KOPT-K1 (cell line): ENCODE measurements at regions not wholly inside any gene's neighbourhood (a gene's known extent, or its start where the extent isn't known, plus 50 kb on each side); places are given as distances from the start of the nearest gene placed in this dataset.
"Not testable (repeated sequence)": the region's sequence is repeated elsewhere in the genome, so short reads cannot be mapped to it uniquely, and the experiment has no call there.

Source experiments
- H3K27ac ChIP-seq: fragments of 200-600 bp; sonication (generic); 2 replicates; pipeline ENCODE4 v1.5.1; 2016; ENCODE audit warnings: antibody characterized with exemption, mild to moderate bottlenecking, low read depth, low read length; ENCODE audit not compliant: poor library complexity, severe bottlenecking
- H3K36me3 ChIP-seq: fragments of 200-600 bp; sonication (generic); 2 replicates; pipeline ENCODE4 v1.5.1; 2017; ENCODE audit warnings: antibody characterized with exemption, mild to moderate bottlenecking, low read length, moderate library complexity; ENCODE audit not compliant: insufficient read depth
- H3K9me3 ChIP-seq: fragments of 200-600 bp; sonication (generic); 2 replicates; pipeline ENCODE4 v1.5.1; 2017; ENCODE audit warnings: antibody characterized with exemption, low read length, mild to moderate bottlenecking; ENCODE audit not compliant: insufficient read depth, poor library complexity, severe bottlenecking

DNA sequence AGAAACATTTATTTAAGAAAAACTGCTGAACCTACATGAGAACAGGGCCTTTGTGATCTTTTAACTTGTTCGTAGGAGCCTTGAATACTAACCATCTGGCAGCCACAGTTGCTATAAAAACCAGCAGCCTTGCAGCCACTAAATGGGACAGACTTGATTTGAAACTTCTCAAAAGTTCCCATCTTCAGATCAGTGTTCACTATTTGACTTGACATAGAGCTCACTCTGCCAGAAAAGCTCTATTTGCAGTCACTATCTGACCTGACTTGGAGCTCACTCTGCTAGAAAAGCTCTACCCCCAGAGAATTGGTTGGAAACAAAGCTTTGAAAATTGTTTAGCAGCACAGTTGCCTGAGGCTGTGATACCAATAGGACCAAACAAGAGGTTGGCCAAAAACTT, 119.3 kb upstream of the F13A1 start:
- no peaks in the 10 kb centered on the region for H3K36me3 ChIP-seq
- no peaks in the 10 kb centered on the region for H3K9me3 ChIP-seq
- H3K27ac ChIP-seq: no peak overlapping the region

- H3K36me3 ChIP-seq: no peaks in the 10 kb centered on the region
- H3K9me3 ChIP-seq: no peaks in the 10 kb centered on the region
- H3K27ac ChIP-seq: no peak overlapping the region
Measured at GRCh38 chr6:6452002-6452401, 131.5 kb upstream of the F13A1 start.

GRCh38 chr6:6453186-6453585, 132.7 kb upstream of the F13A1 start:
- Histone ChIP-seq H3K9me3 (no peaks in the 10 kb centered on the region), H3K36me3 (no peaks in the 10 kb centered on the region), H3K27ac (no peak overlapping the region)

DNA sequence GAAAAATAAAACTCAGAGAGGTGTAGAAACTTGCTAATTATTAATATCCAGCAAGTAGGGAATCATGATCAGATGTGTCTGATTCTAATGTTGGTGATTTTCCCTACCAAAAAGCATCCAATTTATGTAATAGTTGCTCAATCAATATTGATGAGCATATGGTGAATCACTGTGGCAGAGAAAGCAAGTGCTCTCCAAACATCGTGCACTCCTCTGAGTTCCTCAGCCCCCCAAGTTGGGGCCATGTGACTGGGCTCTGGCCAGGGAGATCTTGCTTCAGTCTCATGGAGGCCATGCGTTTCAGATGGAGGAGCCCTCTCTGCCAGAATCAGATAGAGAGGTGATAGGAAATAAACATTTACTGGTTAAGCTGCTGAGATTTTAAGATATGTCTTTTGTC, 133.2 kb upstream of the LY86 start:
- no peaks in the 10 kb centered on the region for H3K36me3 ChIP-seq
- H3K27ac ChIP-seq: no peak overlapping the region
- H3K9me3 ChIP-seq: no peaks in the 10 kb centered on the region

DNA sequence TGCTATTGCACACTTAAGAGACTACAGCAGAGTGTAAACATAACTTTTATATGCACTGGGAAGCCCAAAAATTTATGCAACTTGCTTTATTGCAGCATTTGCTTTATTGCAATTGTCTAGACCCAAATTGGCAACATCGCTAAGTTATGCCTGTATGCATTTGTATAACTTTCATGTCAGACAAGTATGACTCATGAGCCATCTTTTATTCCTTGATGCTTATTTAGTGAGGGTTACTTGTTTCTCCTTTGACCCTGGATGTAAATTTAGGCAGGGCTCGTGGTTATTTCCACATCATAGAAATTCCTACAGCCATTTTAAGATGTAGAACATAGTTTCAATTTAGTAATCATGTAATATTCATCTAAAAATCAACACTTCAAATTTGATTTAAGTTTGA, 130.3 kb upstream of the LY86 start:
- H3K27ac ChIP-seq: no peak overlapping the region
- H3K36me3 ChIP-seq: no peaks in the 10 kb centered on the region
- H3K9me3 ChIP-seq: no peaks in the 10 kb centered on the region

GRCh38 chr6:6459963-6460362, 128.6 kb upstream of the LY86 start:
- H3K9me3 ChIP-seq, H3K36me3 ChIP-seq, H3K27ac ChIP-seq: not testable (repeated sequence)

GRCh38 chr6:6460416-6460815, 128.1 kb upstream of the LY86 start:
- Histone ChIP-seq H3K27ac (no peak overlapping the region), H3K9me3 (no peaks in the 10 kb centered on the region), H3K36me3 (no peaks in the 10 kb centered on the region)

DNA sequence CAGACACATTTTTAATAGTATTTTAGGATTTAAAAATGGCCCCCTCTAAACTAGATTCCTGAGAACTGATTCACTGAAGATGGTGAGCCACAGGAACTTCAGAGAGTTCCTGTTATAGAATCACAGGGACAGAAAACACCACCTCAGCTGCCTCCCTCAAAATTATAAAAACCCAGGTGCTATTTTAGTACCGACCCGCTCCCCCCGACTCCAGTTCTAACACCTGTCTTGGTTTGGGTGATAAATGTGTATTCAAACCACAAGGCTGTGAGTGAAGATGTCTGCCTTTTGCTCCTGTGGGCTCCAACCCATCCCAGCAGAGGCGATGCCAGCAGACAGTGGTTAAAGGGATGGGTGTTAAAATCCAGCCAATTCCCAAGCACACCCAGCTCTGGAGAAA, 127.4 kb upstream of the LY86 start:
- H3K9me3 ChIP-seq: no peaks in the 10 kb centered on the region
- no peaks in the 10 kb centered on the region for H3K36me3 ChIP-seq
- no peak overlapping the region for H3K27ac ChIP-seq

- Histone ChIP-seq H3K9me3 (no peaks in the 10 kb centered on the region), H3K27ac (no peak overlapping the region), H3K36me3 (no peaks in the 10 kb centered on the region)
Measured at GRCh38 chr6:6466967-6467761, 121.4 kb upstream of the LY86 start.

- H3K9me3 ChIP-seq: no peaks in the 10 kb centered on the region
- H3K36me3 ChIP-seq: no peaks in the 10 kb centered on the region
- H3K27ac ChIP-seq: no peak overlapping the region
Measured at GRCh38 chr6:6469074-6469473, 119.4 kb upstream of the LY86 start.

- Histone ChIP-seq H3K27ac (no peak overlapping the region), H3K9me3 (no peaks in the 10 kb centered on the region), H3K36me3 (no peaks in the 10 kb centered on the region)
Measured at GRCh38 chr6:6470123-6470522, 118.4 kb upstream of the LY86 start.

- H3K36me3 ChIP-seq: no peaks in the 10 kb centered on the region
- no peak overlapping the region for H3K27ac ChIP-seq
- no peaks in the 10 kb centered on the region for H3K9me3 ChIP-seq
Measured at GRCh38 chr6:6471276-6471675, 117.2 kb upstream of the LY86 start.

DNA sequence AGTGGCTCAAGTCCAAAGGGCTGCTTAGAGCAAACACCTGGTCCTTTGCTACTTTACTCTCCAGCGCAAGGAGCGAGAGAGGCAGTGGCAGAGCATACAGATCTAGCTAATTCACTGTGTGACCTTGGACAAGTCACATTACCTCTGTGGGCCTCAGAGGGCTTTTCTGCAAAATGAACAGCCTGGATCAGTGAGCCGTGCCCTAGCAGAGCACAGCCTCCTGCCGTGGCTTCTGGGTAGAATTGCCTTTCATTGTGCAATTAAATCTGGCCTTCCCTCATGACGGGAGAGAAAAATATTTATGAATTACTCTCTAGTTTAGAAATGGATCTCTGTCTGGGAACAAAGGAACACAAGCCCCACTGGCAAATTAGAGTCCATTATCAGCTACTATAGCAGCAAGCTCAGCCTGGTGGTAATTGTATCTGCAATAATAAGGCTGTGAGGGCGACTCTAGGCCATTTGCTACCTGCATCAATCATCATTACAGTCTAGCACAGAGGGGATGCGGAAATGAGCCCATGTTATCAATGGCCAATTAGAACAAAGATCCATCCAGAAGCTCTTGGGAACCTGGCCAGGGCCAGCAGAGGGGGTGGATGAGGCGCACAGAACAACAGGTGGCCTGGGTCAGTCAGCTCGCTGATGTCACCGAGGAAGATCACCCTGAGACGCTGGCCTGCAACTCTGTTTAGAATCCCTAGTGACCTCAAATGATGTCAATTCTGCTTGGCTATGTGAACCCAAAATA, 114.2 kb upstream of the LY86 start:
- no peaks in the 10 kb centered on the region for H3K36me3 ChIP-seq
- no peak overlapping the region for H3K27ac ChIP-seq

DNA sequence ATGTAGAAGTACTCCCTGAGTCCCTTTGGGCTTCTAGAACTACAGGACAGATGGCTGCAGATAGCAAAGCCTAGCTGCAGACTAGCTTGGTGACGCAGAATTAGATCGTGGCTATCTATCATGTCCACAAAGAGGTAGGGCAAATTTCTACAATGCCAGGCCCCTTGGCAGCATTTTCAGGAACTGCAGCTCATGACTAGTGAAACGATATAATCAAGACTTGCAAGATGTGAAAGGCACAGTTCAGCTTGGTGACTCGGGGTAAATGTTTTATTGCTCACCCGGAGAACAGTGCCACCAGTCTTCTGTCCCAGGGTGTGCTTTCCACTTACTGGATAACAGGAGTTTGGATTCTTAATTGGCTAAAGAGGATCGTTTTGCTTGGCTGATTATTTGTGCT, 108.7 kb upstream of the LY86 start:
- Histone ChIP-seq H3K9me3 (peaks cover 7% of the 10 kb centered on the region), H3K36me3 (no peaks in the 10 kb centered on the region)

More for the DNA sequence above, 114.2 kb upstream of the LY86 start:
- H3K9me3 ChIP-seq: no peaks in the 10 kb centered on the region

DNA sequence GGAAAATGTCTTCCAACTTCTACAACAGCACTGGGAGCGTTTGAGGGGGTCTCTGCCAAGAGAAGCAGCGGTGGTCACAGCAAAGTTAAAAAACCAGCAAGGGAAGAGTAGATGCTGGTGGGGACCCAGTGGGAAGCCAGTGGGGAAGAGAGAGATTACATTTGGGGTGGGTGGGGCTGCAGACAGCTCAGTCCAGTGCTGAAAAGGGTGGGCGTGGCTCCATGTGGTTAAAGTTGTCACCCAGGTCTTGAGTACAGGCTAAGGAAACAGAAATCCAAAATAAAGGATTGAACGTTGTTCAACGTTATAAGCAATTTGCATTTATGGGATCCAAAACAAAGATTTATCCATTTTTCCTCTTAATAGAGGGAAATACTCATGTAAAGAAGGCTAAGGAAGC, 106.3 kb upstream of the LY86 start:
- peaks cover 7% of the 10 kb centered on the region for H3K9me3 ChIP-seq
- no peak overlapping the region for H3K27ac ChIP-seq
- no peaks in the 10 kb centered on the region for H3K36me3 ChIP-seq

More for the DNA sequence above, 108.7 kb upstream of the LY86 start:
- H3K27ac ChIP-seq: no peak overlapping the region

DNA sequence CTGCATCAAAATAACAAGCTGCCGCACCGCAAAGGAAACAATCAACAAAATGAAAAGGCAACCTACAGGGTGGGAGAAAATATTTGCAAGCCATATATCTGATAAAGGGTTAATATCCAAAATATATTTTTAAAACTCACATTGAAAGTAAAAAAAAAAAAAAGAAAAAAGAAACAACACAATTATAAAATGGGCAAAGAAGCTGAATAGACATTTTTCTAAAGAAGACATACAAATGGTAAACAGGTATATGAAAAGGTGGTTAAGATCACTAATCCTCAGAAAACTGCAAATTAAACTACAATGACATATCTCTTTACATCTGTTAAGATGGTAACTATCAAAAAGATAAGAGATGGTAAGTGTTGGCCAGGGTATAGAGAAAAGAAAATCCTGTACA, 105.4 kb upstream of the LY86 start:
- Histone ChIP-seq H3K36me3 (no peaks in the 10 kb centered on the region), H3K27ac (no peak overlapping the region), H3K9me3 (peaks cover 7% of the 10 kb centered on the region)
